HG02610 (cell line): ENCODE measurements at regions not wholly inside any gene's neighbourhood (a gene's known extent, or its start where the extent isn't known, plus 50 kb on each side); places are given as distances from the start of the nearest gene placed in this dataset.
A peak's percentile ranks its signal among the peaks of the same experiment; 100 is the strongest.
"Not testable (repeated sequence)": the region's sequence is repeated elsewhere in the genome, so short reads cannot be mapped to it uniquely, and the experiment has no call there.

ENCODE experiments used
- ATAC-seq: cut with Tn5 transposase; IDR thresholded peaks from one replicate; pipeline ENCODE4 v1.9.1; 2021; ENCODE audit warnings: mild to moderate bottlenecking, moderate library complexity; ENCODE audit not compliant: unreplicated experiment

DNA sequence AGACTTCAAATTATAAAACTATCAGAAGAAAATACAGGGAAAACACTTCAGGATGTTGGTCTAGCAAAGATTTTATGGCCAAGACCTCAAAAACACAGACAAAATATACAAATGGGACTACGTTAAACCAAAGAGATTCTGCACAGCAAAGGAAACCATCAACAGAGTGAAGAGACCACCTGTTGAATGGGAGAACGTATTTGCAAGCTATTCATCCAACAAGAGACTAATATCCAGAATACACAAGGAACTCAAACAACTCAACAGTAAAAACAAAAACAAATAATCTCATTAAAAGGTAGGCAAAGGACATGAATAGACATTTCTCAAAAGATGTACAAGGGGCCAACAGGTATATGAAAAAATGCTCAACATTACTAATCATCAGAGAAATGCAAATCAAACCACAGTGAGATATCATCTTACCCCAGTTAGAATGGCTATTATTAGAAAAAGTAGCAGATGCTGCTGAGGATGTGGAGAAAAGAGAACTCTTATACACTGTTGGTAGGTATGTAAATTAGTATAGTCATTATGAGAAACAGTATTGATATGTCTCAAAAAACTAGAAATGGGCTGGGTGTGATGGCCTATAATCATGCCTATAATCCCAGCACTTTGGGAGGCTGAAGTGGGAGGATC lies 112.6 kb downstream of the LRIG2 start:
- peak; percentile 93 for ATAC-seq

DNA sequence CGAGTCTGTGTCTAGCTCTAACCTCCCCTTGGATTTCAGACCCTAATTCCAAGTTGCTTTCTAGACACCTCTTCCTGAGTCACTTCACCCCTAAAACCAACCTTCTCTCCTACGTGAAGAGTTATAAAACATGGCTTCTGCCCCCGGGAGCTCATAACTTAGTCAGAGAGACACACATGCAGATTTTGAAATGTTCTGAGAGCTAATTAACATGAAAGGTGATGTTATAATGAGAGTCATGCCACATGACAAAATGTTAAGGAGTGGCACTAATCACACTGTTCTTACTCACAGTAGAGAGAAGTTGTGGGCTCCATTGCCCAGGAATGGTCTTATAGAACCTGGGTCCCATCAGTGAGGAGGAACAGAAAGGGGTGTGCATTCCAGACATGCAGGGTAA lies 117.1 kb downstream of the LRIG2 start:
- ATAC-seq, result no peak

GRCh38 chr1:113190930-113191329 lies 117.9 kb downstream of the LRIG2 start:
- no peak for ATAC-seq

DNA sequence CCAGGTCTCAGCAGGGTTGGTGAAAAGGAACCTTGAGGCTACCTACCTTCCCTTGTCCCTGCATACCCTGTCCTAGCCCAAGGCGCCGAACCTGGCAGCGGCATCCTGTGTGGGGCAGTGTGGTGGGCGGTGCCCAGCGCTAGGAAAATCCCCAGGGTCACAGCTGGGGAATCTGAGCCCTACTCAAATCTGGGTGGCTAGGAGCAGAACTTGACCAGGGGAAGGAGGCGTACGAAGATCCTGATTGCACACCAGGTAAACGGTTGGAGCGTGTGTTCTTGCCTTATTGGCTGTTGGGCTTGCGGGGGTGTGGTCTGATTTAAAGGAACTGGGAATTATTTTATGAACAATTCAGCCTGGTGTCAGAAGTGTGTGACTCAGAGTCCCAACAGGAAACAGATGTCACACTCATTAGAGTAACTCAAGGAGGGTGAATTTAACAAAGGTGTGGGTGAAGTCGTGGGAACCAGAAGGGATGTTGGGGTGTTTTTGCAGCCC lies 118.6 kb downstream of the LRIG2 start:
- ATAC-seq, result no peak

DNA sequence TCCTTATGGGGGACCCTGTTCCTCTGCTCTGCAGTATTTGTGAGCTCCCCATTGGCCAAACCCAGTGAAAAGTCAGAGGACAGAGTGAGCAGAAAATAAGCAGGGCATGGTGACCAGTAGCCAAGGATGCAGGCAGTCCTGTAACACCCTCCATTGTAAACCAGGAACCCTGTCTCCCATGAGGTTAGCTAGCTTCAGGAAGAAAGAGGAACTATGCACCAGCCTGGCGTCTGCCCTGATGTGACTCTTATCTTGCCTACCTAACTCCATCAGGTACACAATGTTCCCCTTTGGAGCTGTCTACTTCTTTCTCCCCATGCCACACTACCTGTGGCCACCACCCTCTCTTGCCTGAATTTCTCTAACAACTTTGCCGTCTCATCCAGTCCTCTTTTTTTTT lies 119.2 kb downstream of the LRIG2 start:
- ATAC-seq, result no peak

DNA sequence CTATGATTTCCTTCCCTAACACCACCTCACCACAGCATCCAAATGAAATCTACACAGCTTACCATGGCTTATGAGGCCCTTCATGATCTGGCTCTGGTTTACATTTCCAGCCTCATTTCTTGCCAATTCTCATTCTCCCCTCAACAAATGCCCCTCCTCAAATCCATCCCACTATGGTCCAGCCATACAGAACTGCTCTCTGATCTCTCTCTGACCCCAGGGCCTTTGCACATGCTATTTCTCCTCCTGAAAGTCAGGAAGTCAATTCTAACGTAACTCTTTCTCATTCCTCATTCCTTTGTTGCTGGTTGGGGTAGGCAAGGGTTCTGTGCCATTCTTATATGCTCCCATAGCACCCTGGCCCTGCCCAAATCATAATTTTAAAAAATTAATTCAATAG lies 120.0 kb downstream of the LRIG2 start:
- no peak for ATAC-seq

- ATAC-seq, result no peak
Measured at GRCh38 chr1:113194846-113195830, 122.1 kb downstream of the LRIG2 start.

- ATAC-seq, result no peak
Measured at GRCh38 chr1:113197719-113198330, 124.8 kb downstream of the LRIG2 start.

- ATAC-seq, result no peak
Measured at GRCh38 chr1:113198806-113199205, 125.8 kb downstream of the LRIG2 start.

DNA sequence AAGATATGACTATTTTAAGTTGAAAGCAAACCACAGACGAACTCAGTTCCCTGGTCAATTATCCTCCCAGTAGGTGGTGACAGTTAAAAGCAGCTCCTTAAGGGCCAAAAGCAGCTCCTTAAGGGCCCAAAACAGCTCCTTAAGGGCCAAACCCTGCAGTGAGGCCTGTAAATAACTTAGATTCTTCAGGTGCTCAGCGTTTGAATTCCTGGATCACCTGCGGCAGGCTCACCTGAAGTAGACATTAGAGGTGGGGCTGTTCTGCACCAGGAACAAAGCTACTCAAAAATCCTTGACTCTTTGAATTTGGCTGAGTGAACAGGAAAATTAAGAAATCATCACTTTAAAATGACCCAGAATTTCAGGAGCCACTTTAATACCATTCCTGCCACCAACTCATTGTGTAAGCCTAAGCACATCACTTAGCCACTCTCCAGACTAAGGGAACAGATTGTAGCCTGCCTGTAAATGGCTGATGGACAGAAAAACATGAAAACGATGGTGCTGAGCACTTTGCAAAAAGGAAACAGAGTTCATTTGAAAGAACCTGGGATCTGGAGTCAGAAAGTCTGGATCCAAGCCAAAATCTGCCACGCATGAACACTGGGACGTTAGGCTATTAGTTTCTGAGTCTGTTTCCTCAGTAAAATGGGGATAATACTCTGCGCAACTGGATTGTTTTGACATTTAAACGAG lies 126.9 kb downstream of the LRIG2 start:
- ATAC-seq, result no peak

GRCh38 chr1:113201560-113201959 lies 128.6 kb downstream of the LRIG2 start:
- ATAC-seq, result no peak

GRCh38 chr1:113205980-113206766 lies 133.2 kb downstream of the LRIG2 start:
- ATAC-seq, result no peak

DNA sequence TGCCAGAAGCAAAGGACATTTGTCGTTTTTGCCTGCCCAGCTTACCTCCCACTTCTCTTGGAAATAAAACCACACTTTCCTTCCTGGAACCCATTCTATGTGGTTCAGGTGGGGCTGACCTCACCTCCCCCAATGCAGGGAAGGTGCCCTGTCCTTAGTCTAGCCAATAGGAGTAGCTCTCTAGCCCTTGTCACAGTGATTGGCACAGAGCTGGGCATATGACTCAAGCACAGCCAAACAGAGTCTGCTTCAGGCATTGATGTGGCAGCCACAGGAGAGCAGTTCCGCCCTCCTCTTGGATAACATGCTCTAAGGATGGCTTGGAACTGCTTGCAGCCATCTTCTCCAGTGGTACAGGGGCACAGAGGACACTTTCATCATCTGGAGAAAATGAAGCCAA lies 134.0 kb downstream of the LRIG2 start:
- ATAC-seq, result no peak

- no peak for ATAC-seq
Measured at GRCh38 chr1:113207457-113207856, 134.5 kb downstream of the LRIG2 start.

- ATAC-seq, result not testable (repeated sequence)
Measured at GRCh38 chr1:113208425-113208824, 135.4 kb downstream of the LRIG2 start.

DNA sequence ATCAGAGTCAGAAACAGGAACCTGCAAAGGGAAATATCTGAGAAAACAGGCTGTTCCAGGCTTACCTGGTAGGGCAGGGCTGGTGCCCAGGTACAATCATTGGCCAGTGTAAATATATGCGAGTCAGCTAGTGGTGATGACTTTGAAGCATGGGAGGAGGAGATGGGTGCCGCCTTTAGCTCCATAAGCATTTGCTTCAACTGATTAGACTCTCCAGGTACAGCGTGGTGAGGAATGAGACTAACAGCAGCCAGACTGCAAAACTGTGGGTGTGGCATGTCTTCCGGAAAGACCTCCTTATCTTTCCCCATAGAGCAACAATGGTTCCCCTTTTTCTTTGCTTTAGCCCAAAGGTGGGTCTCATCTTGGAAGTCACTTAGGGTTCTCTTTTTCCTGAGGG lies 137.2 kb downstream of the LRIG2 start:
- ATAC-seq, result no peak

- no peak for ATAC-seq
Measured at GRCh38 chr1:113211467-113211866, 138.5 kb downstream of the LRIG2 start.

GRCh38 chr1:113215015-113215414 lies 142.0 kb downstream of the LRIG2 start:
- no peak for ATAC-seq

GRCh38 chr1:113216664-113217063 lies 143.7 kb downstream of the LRIG2 start:
- no peak for ATAC-seq
